Sigmoid colon (tissue), 6 donors: ENCODE measurements at regions not wholly inside any gene's neighbourhood (a gene's known extent, or its start where the extent isn't known, plus 50 kb on each side); places are given as distances from the start of the nearest gene placed in this dataset.

ENCODE experiments used
- DNase-seq: peaks from one replicate; pipeline ENCODE4 v3.0.0-alpha.2; 2019
- H3K27ac ChIP-seq, 4 donors: fragments of 200-600 bp; sonication (generic); one replicate each; pipeline ENCODE4 v1.5.1; 2016 to 2019; ENCODE audit warnings: mild to moderate bottlenecking in 1 of 4
- H3K27me3 ChIP-seq, 3 donors: fragments of 200-600 bp; sonication (generic); one replicate each; pipeline ENCODE4 v1.5.1; 2019; ENCODE audit warnings: mild to moderate bottlenecking in 1 of 3
- H3K36me3 ChIP-seq, 4 donors: fragments of 200-600 bp; sonication (generic); one replicate each; pipeline ENCODE4 v1.5.1; 2016 to 2019
- H3K4me1 ChIP-seq, 4 donors: fragments of 200-600 bp; sonication (generic); one replicate each; pipeline ENCODE4 v1.5.1; 2017 to 2019
- H3K4me3 ChIP-seq, 4 donors: fragments of 200-600 bp; sonication (generic); one replicate each; pipeline ENCODE4 v1.5.1; 2017 to 2019; ENCODE audit warnings: mild to moderate bottlenecking in 2 of 4, moderate library complexity in 1 of 4
- H3K9me3 ChIP-seq, 4 donors: fragments of 200-600 bp in 3 of 4; sonication (generic) in 3 of 4; one replicate each; pipeline versions ENCODE4 v1.5.1 to v1.6.1; 2013 to 2019
- EP300 ChIP-seq, 4 donors: sonication (generic); formaldehyde crosslinking; IDR thresholded peaks; one replicate each; pipeline ENCODE4 v1.6.1; 2017; ENCODE audit warnings: antibody characterized with exemption in 4 of 4
- POLR2A ChIP-seq, 2 donors: fragments of 450-650 bp; IDR thresholded peaks; one replicate each; pipeline ENCODE4 v1.6.1; 2016; ENCODE audit warnings: antibody characterized with exemption in 2 of 2, mild to moderate bottlenecking in 2 of 2, moderate library complexity in 2 of 2
- POLR2AphosphoS5 ChIP-seq, 4 donors: sonication (generic); formaldehyde crosslinking; IDR thresholded peaks; one replicate each; pipeline ENCODE4 v1.6.1; 2017; ENCODE audit warnings: antibody characterized with exemption in 4 of 4
- WGBS, 2 donors: extraction: QIAGEN DNeasy Blood & Tissue Kit; methylation state at CpG; one replicate each; pipeline ENCODE4 v1.1.7; 2013; 5-methylcytosine and 5-hydroxymethylcytosine counted together
- intact Hi-C: fragments of 100-400 bp; cut with DNase I; formaldehyde crosslinking; loops from one replicate; pipeline ENCODE4 v1.15.1; 2023
- TF ChIP-seq, protein P1 (sequence below), 4 experiments: fragments of 450-650 bp in 3 of 4; fragments of 200-600 bp in 1 of 4; IDR thresholded peaks; one replicate each; pipeline ENCODE4 v1.5.1; 2016 to 2019; ENCODE audit warnings: antibody characterized with exemption in 4 of 4, mild to moderate bottlenecking in 3 of 4, moderate library complexity in 2 of 4
- donor health status: healthy with polysubstance abuse.
- donor health status: healthy.

DNA sequence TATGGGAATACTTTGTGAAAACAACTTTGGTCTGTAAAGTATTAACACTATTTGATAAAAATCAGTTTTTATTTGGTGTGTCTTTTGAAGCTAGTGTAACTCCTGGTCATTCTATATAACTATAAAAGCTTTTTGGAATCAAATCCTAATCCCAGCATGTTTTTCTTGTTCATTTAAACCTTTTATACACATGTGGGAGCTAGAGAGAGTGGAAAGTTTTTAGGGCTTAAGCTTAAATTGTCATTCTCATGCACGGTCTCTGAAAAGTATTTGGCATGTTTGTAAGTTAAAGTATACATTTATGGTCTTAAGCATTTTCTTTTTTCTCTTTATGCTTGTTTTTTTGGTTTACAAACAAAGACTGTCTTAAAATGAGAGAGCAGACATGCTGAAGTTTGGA is 83.4 kb upstream of the RARB start:
- no peak overlapping the region for H3K4me3 ChIP-seq
- intact Hi-C loops = no loop called here

DNA sequence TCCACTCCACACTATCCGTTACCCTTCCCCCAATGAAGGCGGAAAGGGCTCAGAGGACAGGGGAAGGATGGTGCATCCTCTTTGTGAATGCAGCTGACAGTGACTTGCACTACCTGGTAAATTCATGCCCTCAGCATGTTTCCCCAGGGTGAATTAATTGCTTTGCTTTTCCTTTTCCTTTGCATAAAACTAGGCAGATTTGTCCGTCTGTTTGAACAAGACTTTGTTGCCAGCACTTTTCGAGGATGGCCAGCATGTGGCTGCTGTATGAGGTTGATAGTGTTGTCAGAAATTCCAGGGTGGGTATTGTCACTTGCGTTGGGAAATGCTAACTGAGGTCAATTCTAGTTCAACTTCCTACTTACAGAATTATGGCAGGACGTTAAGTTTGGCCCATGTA is 79.0 kb upstream of the RARB start:
- Histone ChIP-seq H3K27me3 (no peaks in the 10 kb centered on the region), H3K4me3 (no peak overlapping the region), H3K36me3 (no peaks in the 10 kb centered on the region), H3K27ac (no peak overlapping the region), H3K9me3 (no peaks in the 10 kb centered on the region), H3K4me1 (no peaks in the 10 kb centered on the region)
- intact Hi-C loops = no loop called here
- TF ChIP-seq, protein P1, sequence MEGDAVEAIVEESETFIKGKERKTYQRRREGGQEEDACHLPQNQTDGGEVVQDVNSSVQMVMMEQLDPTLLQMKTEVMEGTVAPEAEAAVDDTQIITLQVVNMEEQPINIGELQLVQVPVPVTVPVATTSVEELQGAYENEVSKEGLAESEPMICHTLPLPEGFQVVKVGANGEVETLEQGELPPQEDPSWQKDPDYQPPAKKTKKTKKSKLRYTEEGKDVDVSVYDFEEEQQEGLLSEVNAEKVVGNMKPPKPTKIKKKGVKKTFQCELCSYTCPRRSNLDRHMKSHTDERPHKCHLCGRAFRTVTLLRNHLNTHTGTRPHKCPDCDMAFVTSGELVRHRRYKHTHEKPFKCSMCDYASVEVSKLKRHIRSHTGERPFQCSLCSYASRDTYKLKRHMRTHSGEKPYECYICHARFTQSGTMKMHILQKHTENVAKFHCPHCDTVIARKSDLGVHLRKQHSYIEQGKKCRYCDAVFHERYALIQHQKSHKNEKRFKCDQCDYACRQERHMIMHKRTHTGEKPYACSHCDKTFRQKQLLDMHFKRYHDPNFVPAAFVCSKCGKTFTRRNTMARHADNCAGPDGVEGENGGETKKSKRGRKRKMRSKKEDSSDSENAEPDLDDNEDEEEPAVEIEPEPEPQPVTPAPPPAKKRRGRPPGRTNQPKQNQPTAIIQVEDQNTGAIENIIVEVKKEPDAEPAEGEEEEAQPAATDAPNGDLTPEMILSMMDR (IDR thresholded peaks at IDR 0.05) = no peak
- TF ChIP-seq POLR2AphosphoS5 (IDR thresholded peaks at IDR 0.05) = no peak
- no peak for TF ChIP-seq POLR2A (IDR thresholded peaks at IDR 0.05)
- no peak for TF ChIP-seq EP300 (IDR thresholded peaks at IDR 0.05)
- no peak for DNase-seq
- WGBS, 2 donors = 71 to 79% methylated on average over 6 of the region's 6 CpGs

More for the DNA sequence above, 83.4 kb upstream of the RARB start:
- Histone ChIP-seq H3K27me3 (no peaks in the 10 kb centered on the region), H3K9me3 (no peaks in the 10 kb centered on the region), H3K4me1 (no peaks in the 10 kb centered on the region), H3K36me3 (no peaks in the 10 kb centered on the region), H3K27ac (no peak overlapping the region)
- TF ChIP-seq POLR2AphosphoS5 (IDR thresholded peaks at IDR 0.05) (no peak), POLR2A (IDR thresholded peaks at IDR 0.05) (no peak), EP300 (IDR thresholded peaks at IDR 0.05) (no peak)
- TF ChIP-seq, protein P1 (IDR thresholded peaks at IDR 0.05) = no peak
- WGBS, 2 donors = 75 to 76% methylated on average over 1 of the region's 1 CpG
- DNase-seq = no peak

DNA sequence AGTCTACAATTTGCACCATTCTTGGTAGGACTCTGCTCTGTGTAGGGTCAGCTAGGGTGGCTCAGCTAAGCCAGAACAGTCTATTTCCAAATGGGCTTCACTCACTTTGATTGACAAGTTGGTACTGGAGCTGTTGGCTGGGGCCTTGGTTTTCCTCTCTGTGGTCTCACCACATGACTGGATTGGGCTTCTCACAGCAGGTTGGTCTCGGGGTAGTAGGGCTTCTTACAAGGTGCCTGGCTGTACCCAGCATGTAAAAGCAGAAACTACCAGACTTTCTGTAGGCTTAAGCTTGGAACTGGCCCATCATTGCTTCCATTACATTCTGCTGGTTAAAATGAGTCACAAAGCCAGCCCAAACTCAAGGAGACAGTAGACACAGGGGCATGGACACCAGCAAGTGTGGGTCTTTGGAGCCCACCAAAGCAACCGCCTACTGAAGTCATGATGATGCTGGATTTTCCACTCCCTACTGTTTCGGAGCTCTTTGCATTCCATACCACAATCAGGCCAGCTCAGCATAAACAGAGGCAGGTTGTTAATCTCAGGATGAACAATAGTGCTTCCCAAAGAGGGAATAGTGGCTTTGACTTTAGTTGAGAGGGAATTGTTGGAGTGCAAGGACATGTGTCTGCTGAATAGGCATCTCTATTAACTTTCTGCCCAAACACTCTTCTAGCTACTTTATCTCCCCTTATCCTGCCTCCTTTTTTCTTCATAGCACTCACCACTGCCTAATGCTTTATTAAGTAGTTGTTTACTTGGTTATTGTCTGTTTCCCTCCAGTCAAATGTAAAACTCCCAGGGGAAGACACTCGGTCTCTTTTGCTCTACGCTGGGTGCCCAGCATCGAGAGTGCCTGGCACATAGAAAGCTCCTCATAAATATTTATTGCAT is 78.0 kb upstream of the RARB start:
- no peak for DNase-seq
- no peaks in the 10 kb centered on the region for H3K36me3 ChIP-seq
- no peak overlapping the region for H3K27ac ChIP-seq
- H3K9me3 ChIP-seq = no peaks in the 10 kb centered on the region
- H3K4me1 ChIP-seq = no peaks in the 10 kb centered on the region
- TF ChIP-seq EP300 (IDR thresholded peaks at IDR 0.05) = no peak
- TF ChIP-seq POLR2A (IDR thresholded peaks at IDR 0.05) = no peak
- TF ChIP-seq, protein P1 (IDR thresholded peaks at IDR 0.05) = no peak
- no peak for TF ChIP-seq POLR2AphosphoS5 (IDR thresholded peaks at IDR 0.05)
- intact Hi-C loops = no loop called here
- no peak overlapping the region for H3K4me3 ChIP-seq
- 90 to 91% methylated on average over 6 of the region's 6 CpGs for WGBS, 2 donors
- no peaks in the 10 kb centered on the region for H3K27me3 ChIP-seq

DNA sequence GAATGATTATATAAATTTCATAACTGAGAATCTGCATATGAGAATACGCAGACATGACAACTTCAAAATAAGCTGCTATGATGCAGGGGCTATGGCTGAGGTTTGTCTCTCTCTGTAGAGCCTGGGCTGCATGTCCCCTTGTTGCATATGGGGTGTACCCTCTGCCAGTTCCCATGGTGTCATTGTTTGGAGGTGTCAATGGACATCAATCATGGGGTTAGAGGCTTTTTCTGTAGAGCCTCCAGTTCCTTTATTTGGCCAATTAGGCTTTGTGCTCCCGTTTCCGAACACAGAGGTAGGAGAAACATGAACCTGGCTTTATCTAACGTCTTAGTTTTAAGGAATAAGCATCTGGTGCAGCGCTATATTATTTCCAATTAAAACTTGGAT is 77.3 kb upstream of the RARB start:
- no peak for TF ChIP-seq POLR2A (IDR thresholded peaks at IDR 0.05)
- TF ChIP-seq EP300 (IDR thresholded peaks at IDR 0.05) = no peak
- TF ChIP-seq POLR2AphosphoS5 (IDR thresholded peaks at IDR 0.05) = no peak
- TF ChIP-seq, protein P1 (IDR thresholded peaks at IDR 0.05) = no peak
- no peak overlapping the region for H3K27ac ChIP-seq
- intact Hi-C loops = no loop called here
- no peaks in the 10 kb centered on the region for H3K27me3 ChIP-seq
- H3K9me3 ChIP-seq = no peaks in the 10 kb centered on the region
- no peaks in the 10 kb centered on the region for H3K4me1 ChIP-seq
- 89 to 91% methylated on average over 5 of the region's 5 CpGs for WGBS, 2 donors
- no peaks in the 10 kb centered on the region for H3K36me3 ChIP-seq
- DNase-seq = no peak
- H3K4me3 ChIP-seq = no peak overlapping the region
